HG02981 (cell line): ENCODE measurements at regions not wholly inside any gene's neighbourhood (a gene's known extent, or its start where the extent isn't known, plus 50 kb on each side); places are given as distances from the start of the nearest gene placed in this dataset.

Experiments used
- ATAC-seq: cut with Tn5 transposase; IDR thresholded peaks from one replicate; pipeline ENCODE4 v1.9.1; 2021; ENCODE audit warnings: mild to moderate bottlenecking, moderate library complexity; ENCODE audit not compliant: unreplicated experiment

DNA sequence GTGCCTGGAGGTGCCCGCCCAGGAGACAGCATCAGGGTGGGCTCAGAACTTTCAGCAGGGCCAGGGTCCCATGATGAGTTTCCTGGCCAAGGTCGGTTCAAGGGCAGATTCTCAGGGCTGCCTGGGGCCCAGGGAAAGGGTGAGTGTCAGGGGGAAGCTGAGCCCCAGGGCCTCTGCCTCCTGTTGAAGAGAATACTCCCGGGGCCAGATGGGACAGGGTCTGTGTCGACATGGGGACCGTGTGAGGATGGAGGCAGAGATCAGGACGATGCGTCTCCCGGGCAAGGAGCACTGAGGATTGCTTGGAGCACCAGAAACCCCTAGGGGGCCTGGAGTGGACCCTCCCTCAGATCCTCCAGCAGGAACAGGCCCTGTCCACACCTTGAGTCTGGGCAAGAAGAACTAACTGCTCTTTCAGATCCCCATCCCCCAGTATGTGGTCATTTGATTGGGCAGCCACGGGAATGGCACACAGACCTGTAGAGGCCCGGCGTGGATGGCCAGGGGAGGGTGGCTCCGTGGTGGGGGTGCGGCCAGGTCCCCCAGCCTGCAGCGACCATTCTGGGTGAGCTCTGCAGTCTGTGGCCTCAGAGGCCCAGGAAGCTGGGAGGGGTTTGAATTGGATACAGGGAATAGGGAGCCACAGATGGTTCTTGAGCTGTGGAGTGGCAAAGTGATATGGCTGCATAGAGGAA, 1078.7 kb downstream of the BRD1 start:
- no peak for ATAC-seq

DNA sequence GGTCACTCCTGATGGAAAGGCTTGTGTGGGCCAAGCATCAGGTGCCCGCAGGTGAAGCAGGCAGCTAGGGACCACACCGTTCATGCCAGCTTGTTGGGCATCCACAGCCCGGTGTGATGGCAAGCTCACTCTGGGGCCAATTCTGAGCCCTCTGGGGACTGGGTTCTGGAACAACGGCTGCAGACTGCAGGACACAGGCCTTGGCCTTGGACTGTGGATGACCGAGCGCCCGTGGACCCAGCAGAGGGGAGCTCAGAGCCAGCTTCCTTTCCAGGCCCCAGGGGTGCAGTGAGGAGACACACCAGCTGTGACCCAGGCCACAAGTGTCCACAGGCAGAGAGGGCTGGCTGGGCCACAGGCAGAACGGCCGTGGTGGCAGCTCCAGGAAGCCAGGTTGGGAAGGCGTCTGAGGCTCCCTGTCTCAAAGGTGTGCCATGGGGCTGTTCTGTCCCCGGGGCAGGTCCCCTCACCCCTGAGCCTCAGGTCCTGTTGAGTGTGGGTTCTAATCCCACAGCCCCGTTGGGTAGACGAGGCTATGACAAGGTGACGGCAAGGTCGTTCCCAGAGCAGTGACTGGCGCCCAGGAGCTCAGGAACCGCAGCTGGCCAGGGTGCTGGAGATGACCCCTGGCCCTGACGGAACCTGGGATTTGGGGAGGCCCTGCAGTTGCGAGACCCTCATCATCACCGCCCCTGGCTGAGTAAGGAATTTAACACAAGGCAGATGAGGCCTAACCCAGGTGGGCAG, 1079.4 kb downstream of the BRD1 start:
- ATAC-seq: no peak

DNA sequence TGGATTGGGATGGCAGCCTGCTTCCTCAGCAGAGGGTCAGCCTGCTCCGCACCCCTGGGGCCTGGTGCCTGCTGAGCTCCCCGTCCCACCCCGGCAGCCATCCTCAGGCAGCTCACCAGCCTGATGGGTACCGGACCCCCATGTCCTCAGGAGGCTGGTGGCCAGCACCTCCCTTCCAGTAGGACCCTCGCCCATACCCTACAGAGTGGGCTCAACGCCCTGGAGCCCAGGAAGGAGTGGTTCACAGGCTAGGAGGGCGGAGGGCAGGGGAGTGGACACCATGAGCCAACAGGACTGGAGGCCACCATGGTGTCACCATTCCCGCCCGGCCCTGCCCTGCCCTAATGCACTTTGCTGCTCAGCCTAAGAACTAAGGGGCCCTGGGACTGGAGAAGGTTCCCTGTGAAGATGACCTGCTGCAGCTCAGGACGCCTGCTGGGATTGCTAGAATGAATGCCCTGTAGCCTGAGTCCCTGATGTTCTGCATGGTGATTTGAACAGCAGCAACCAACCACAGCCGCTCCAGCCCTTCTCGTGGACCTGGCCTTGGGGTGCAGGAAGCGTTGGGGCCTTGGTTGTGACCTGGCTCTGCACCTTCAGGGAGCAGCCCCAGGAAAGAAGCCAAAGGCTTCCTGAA, 1080.8 kb downstream of the BRD1 start:
- no peak for ATAC-seq

DNA sequence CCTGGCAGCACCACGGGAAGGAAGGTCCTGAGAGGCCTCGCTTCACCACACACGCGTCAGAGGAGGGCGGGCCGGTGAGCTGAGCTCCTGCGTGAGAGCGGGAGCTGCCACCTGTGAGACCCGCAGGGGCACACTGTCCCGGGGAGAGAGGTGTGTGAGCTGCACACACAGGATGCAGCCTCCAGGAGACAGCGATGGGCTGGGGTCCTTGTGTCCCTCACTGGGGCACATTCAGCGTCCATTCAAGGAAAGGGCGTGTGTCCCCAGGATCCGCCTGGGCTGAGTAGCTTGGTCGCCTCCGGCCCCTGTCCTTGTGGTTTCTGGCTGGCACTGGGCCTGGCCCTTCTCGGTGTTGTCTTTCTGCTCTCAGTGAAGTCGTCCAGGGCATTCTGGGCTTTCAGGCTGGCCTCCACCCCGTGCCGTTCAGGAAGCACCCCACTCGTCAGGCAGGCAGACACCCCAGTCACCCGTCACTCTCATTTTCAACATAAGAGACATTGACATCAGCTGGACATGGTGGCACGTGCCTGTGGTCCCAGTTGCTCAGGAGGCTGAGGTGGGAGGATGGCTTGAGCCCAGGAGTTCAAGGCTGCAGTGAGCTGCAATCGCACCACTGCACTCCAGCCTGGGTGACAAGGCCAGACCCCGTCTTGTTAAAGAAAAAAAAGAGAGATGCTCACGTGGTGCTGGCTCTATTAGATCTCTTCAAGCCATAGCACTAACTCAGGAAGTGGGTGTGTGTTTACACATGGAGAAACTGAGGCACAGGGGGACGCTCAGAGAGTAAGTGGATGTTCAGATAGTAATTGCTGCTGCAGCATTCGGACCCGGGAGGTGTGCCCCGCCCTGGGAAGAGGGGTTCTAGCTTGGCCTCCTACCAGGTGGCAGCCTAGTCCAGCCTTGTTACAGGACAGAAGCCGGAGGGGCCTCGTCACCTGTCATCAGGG, 1081.6 kb downstream of the BRD1 start:
- no peak for ATAC-seq

DNA sequence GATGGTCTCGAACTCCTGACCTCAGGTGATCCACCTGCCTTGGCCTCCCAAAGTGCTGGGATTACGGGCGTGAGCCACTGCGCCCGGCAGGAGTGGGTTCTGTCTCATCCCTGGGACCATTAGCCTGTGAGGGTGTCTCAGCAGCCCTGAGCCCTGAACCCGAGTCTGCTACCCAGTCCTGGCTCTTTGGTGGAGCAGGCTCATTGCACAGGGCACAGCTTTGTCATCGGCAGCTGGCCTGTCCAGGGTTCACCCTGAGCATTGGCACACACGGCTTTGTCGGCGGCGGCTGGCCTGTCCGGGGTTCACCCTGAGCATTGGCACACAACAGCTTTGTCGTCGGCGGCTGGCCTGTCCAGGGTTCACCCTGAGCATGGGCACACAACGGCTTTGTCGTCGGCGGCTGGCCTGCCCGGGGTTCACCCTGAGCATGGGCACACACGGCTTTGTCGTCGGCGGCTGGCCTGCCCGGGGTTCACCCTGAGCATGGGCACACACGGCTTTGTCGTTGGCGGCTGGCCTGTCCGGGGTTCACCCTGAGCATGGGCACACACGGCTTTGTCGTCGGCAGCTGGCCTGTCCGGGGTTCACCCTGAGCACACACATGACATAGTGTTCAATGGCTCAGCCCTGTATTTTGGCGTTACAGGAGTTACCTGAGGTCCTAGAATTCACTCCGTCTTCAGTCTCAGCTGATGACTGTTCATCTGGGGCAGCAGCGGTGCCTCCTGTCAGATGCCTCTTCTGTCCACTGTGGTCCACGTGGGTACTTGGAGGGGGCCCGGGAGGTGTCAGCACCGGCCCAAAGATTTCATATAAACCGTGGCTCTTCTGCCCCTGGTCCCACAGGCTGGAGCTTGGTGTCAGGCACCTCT, 1082.5 kb downstream of the BRD1 start:
- no peak for ATAC-seq

DNA sequence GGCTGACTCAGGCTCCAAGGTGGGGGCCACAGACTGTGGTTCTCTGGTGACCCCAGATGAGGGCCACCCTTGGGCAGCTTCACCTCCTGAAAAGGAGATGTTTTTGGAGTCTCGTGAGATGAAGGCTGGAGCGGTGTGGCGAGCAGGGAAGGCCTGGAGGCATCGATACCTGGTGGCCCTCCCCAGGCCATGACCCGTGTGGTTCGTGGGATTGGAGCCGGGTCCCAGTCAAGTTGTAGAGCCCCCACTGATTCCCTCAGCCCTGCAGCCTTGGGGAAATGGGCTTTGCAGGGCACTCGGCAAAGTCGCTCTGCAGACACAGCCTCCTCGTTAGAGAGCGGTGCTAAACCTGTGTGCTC, 1083.4 kb downstream of the BRD1 start:
- no peak for ATAC-seq

DNA sequence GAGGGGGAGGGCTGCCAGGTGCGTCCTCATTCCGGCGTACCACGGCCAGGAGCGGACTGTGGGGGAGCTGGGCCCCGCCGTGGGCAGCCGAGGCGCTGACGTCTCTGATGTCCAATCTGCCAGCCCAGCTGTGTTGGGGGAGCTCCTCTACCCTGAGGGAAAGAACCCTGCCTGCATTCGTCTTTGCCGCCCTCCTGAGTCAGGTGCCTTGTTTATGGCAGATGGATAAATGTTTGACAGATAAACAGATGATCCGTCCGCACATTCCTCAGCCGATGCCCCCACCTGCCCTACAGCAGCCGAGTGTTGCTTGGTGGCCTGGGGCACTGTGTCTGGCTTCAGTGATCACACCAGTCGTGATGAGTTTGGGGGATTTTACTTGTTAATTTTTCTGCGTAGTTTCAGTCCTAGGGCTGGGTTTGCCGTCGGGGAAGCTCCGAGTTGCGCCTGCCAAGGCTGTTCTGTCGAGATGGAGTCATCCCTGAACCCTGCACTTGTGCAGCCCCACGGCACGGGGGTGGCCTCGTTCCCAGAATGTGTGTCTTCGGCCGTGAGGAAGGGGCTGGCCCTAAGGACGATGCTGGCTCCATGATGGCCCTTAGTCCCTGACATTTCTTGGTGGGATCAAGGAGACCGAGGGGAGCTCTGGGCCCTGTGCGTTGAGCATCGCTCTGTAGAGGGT, 1083.9 kb downstream of the BRD1 start:
- no peak for ATAC-seq

DNA sequence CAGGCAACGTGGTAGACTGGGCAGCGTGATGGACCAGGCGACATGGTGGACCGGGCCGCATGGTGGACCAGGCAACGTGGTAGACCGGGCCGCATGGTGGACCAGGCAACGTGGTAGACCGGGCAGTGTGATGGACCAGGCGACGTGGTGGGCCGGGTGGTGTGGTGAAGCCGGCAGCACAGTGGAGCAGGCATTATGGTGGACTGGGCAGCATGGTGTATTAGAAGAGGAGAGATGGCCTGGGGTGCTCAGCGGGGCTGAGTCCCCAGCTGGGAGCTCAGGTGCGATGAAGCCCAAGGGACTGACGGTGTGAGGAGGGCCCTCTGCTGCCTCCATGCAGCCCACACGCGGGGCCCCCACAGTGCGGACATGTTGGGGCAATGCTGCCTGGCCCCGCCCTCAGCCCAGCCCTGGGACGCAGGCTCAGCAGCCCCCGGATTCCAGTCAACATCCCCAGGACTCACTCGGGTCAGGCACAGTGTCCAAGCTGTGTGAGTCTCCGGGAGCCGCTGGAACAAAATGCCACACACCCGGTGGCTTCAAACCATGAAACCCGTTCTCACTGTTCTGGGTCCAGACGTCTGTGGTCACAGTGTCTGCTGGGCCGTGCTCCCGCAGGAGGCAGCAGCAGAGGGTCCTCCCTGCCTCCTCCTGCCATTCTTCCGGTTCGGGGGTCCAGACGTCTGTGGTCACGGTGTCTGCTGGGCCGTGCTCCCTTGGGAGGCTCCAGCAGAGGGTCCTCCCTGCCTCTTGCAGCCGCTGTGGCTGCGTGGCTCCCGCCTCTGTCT, 1084.9 kb downstream of the BRD1 start:
- ATAC-seq: no peak

DNA sequence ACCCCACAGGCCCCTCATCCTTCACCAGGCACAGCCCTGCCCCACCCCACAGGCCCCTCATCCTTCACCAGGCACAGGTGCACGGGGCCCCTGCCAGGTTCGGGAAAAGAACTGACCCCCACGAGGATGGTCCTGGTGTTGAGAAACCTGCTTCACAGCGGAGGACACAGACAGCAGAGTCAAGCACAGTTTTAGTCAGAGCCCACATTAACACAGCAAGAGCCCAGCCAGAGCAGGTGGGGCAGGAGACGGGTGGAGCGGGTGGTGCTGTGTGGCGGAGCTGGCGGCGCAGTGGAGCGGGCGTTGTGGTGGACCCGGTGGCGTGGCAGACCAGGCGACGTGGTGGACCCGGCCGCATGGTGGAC, 1085.5 kb downstream of the BRD1 start:
- no peak for ATAC-seq

DNA sequence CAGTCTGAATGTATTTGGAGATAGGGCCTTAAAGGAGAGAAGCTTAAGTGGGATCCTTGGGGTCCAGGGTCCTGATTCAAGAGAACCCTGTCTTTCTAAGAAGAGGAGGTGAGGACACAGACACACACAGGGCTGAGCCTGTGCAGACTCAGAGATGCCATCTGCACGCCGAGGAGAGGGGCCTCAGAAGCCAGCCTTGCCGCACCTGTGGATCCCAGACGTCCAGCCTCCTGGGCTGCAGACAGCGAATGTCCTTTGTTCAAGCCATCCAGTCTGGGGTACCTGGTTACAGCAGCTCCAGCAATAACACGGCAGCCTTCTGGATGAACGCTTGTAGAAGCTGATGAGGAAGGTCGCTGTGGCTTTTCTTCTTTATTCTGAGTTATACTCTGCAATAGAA, 1086.1 kb downstream of the BRD1 start:
- ATAC-seq: no peak

DNA sequence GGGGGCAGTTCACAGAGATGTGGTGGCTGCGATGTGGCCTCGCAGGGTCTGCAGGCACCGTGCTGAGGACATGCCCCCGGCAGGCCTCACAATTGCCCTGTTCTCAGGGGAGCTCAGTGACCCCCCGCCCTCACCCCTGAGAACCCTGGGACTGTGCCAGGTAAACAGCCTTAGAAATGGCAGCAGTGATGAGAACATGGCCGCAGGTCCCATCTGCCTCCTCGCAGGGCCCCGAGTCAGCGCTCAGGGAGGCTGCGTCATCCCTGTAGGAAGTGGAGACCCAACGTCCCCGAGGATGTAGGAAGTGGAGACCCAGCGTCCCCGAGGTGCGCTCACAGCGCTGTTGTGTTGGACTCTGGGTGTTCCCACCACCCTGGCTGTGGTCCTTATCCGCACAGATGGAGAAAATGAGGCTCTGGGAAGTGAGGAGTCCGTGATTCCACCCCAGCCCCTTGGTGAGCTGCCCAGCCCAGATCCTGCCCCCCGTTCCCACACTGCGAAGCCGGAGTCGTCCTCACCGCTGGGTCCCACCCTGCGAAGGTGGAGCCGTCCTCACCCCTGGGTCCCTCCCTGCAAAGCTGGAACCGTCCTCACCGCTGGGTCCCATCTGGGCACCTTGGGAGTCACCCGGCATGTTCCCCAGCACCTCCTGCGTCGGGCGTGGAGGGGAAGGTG, 1086.8 kb downstream of the BRD1 start:
- ATAC-seq: no peak

DNA sequence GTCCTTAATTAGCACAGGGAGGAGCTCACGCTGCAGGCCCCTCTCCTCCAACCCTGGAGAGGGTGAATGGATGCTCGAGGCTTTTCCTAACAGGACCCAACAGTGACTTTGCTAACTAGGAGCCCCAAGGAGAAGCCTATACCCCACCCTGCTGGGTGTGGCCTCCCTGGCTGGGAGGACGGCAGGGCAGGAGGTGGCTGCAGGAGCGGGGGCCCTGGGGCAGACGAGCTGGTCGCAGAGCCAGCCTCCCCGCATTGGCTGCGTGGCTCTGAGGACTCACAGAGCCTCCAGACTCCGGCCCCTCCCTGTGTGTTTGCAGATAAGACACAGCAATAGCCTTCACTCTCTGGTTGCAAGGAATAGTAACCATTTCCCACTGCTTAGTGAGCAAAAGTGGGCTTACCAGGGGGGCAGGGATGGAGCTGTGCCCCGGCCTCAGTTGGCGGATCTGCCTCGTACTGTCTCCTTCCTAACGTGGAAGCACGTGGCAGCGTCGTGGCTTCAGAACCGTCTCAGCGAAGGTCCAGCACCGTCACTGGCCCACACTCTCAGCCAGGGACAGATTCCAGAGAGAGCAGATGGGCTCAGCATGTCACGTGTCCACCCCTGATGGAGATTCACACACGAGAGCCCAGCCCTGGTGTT, 1087.5 kb downstream of the BRD1 start:
- no peak for ATAC-seq

DNA sequence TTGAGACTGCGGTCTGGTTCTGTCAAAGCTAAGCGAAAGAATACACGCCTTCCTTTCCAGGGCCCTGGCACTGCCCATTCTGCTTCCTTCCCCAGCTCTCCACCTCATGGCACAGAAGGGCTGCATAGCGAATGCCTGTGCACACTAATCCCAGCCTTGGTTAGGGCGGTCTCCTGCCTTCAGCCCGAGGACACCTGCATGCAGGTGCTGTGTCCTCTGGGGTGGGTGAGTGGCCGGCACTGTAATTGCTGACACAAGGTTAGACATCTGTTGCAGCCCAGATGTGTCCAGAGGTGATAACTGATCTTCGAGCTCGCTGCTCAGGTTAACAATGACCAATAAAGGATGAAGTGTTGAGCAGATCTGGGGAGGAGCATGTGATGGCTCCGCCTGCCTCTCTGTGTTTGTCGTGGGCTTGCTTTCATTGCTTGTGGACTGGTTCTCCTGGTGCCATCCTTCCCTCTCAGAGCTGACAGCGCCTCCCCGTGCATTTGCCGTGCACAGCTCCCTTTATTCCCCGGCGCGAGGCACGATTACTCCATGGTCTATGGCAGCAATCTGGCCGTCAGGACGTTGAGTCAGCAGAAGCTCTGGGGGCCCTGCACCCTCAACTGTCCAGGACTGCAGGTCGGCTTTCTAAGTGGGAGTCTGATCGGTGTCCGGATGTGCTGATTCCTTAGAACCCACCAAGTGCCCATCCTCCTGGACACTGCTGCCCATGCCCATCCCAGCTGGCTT, 1088.2 kb downstream of the BRD1 start:
- ATAC-seq: no peak

DNA sequence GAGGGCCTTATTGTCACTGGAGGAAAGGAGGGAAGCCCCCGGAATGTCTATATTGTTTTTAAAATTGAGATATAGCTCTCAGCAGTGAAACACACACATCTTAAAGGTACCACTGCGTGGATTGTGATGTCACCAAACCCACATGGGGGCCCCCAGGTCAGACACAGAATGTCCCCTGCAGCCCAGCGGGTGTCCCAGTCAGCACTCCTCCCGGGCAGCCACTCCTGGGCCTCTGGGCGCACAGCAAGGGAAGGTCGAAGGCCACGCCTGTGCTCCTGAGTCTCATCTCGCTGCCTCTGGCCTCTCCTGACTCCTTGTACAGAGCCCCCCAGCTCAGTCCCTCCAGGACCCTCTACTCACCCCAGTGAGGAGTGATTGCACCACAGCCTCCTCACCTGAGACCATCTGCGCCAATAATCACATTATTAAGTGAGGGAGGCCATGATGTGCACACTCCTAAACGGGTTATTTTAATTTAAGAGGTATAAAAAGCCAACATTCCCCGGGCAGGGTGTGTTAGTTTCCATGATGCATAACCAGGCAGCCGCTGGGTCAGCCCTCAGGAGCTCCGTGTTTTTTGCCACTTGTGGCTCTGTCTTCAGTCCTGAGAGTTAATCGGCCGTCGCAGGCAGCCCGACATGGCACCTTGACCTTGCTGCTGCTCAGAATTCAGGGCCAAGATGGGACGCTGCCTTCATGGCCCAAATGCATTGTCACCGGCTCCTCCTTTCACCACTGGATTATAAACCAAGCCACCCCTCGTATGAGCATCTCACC, 1089.3 kb downstream of the BRD1 start:
- ATAC-seq: no peak

DNA sequence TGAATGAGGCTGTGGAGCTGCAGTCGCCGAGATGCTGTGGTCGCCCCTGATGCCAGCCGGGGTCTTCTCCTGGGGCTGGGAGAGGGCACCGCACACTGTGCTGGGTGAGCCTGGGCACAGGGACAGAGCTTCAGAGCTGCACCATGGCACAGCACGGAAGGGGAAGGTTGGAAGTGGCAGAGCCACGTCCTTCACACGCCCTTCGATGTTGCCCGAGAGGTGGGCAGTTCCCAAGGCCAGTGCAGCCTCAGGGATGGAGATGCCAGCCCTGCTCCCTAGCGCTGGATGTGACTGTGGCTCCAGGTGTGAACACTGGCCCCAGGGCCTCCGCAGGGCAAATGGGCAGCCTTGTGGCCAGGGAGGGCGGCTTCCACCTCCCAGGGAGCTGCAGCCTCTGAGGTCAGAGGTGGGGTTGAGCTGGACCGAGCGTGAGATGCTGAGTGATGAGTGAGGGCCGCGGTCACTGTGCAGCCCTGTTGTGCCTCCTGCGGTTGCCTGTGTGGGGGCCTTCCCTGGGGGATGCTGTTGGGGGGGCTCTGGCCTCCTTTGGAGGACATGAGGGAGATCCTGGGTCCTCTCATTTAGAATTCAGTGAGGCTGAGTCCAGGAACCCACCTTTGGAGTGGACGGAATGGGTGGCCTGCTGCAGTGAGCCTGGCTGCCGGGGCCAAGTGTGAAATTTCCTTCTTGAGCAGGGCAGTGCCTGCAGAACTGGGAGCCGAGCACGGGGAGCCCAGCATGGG, 1090.0 kb downstream of the BRD1 start:
- ATAC-seq: no peak
